Transverse colon (tissue), 4 donors: ENCODE measurements at regions not wholly inside any gene's neighbourhood (a gene's known extent, or its start where the extent isn't known, plus 50 kb on each side); places are given as distances from the start of the nearest gene placed in this dataset.

Experiments
- DNase-seq: peaks from one replicate; pipeline ENCODE4 v3.0.0-alpha.2; 2019
- H3K27ac ChIP-seq, 4 donors: fragments of 200-600 bp; sonication (generic); 2 replicates each; pipeline ENCODE4 v1.5.1; 2016 to 2018; ENCODE audit warnings: inconsistent platforms in 4 of 4
- H3K27me3 ChIP-seq: fragments of 200-600 bp; sonication (generic); 2 replicates; pipeline ENCODE4 v1.5.1; 2017; ENCODE audit warnings: inconsistent platforms
- H3K36me3 ChIP-seq, 4 donors: fragments of 200-600 bp; sonication (generic); 2 replicates each; pipeline ENCODE4 v1.5.1; 2017 to 2019; ENCODE audit warnings: inconsistent platforms in 4 of 4
- H3K4me1 ChIP-seq, 4 donors: fragments of 200-600 bp; sonication (generic); 2 replicates each; pipeline ENCODE4 v1.5.1; 2017 to 2020; ENCODE audit warnings: inconsistent platforms in 4 of 4
- H3K4me3 ChIP-seq, 4 donors: fragments of 200-600 bp; sonication (generic); 1 replicate in 1 of 4; 2 replicates in 3 of 4; pipeline versions ENCODE4 v1.5.1 to v1.6.1; 2017 to 2019; ENCODE audit warnings: inconsistent platforms in 4 of 4
- H3K9me3 ChIP-seq, 2 donors: fragments of 200-600 bp; sonication (generic); 2 replicates each; pipeline ENCODE4 v1.5.1; 2017 to 2019; ENCODE audit warnings: inconsistent platforms in 2 of 2
- EP300 ChIP-seq: sonication (generic); formaldehyde crosslinking; IDR thresholded peaks from one replicate; pipeline ENCODE4 v1.6.1; 2017; ENCODE audit warnings: antibody characterized with exemption, low read depth
- POLR2A ChIP-seq: fragments of 450-650 bp; IDR thresholded peaks from one replicate; pipeline ENCODE4 v1.6.1; 2016; ENCODE audit warnings: antibody characterized with exemption, mild to moderate bottlenecking, moderate library complexity
- POLR2AphosphoS5 ChIP-seq, 3 donors: sonication (generic); formaldehyde crosslinking; IDR thresholded peaks; one replicate each; pipeline ENCODE4 v1.6.1; 2016; ENCODE audit warnings: antibody characterized with exemption in 3 of 3
- WGBS, 2 donors: methylation state at CpG; one replicate each; pipeline ENCODE4 v1.1.5; 2018; ENCODE audit warnings: low coverage in 1 of 2; 5-methylcytosine and 5-hydroxymethylcytosine counted together
- in situ Hi-C, 4 donors: fragments of 200-750 bp; cut with MboI; loops; one replicate each; pipeline versions ENCODE4 v1.15.0 to v1.15.1; 2017; ENCODE audit warnings: low sequenced_read_pairs in 3 of 4, low pct_ligation_motif_present in 1 of 4, low pct_unique_long_range_greater_than_20kb in 1 of 4
- intact Hi-C: fragments of 100-400 bp; cut with DNase I; formaldehyde crosslinking; loops from one replicate; pipeline ENCODE4 v1.15.1; 2023; ENCODE audit warnings: low total_unique reads
- TF ChIP-seq, protein P1 (sequence below), 5 experiments: fragments of 200-600 bp in 3 of 5; fragments of 450-650 bp in 2 of 5; sonication (generic) in 3 of 5; IDR thresholded peaks; 1 replicate in 2 of 5; 2 replicates in 3 of 5; pipeline ENCODE4 v1.5.1; 2016 to 2017; ENCODE audit warnings: antibody characterized with exemption in 5 of 5, inconsistent platforms in 3 of 5, mild to moderate bottlenecking in 2 of 5, moderate library complexity in 1 of 5

DNA sequence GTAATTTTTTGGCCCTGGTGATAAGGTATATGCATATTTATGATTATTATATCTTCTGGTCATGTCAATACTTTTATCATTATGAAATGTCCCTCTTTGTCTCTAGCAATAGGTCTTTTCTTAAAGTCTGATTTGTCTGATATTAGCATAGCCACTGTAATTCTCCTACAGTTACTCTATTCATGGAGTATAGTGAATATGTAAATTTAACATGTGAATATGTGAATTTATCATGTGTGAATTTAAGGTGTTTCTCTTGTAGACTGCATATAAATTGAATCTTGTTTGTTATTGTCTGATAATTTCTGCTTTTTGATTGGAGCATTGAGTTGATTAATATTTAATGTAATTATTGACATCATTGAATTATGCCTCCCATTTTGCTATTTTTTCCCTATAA, 259.4 kb downstream of the HRH4 start:
- H3K4me3 ChIP-seq, result no peak overlapping the region
- TF ChIP-seq POLR2A, result no peak
- TF ChIP-seq POLR2AphosphoS5 (IDR thresholded peaks at IDR 0.05), result no peak
- TF ChIP-seq EP300, result no peak
- TF ChIP-seq, protein P1, sequence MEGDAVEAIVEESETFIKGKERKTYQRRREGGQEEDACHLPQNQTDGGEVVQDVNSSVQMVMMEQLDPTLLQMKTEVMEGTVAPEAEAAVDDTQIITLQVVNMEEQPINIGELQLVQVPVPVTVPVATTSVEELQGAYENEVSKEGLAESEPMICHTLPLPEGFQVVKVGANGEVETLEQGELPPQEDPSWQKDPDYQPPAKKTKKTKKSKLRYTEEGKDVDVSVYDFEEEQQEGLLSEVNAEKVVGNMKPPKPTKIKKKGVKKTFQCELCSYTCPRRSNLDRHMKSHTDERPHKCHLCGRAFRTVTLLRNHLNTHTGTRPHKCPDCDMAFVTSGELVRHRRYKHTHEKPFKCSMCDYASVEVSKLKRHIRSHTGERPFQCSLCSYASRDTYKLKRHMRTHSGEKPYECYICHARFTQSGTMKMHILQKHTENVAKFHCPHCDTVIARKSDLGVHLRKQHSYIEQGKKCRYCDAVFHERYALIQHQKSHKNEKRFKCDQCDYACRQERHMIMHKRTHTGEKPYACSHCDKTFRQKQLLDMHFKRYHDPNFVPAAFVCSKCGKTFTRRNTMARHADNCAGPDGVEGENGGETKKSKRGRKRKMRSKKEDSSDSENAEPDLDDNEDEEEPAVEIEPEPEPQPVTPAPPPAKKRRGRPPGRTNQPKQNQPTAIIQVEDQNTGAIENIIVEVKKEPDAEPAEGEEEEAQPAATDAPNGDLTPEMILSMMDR (IDR thresholded peaks at IDR 0.05), result no peak
- H3K27me3 ChIP-seq, result peaks cover 26% of the 10 kb centered on the region
- no peak for DNase-seq
- intact Hi-C loops (loop anchor here (10.0 kb wide), 1 partner anchor 365 kb away; no protein-coding TSS in a partner anchor), in situ Hi-C loops (loop anchor here in 2 of 4 donors (10.0 kb wide), 2 partner anchors 115 to 235 kb away; no protein-coding TSS in a partner anchor)
- H3K36me3 ChIP-seq, result no peaks in the 10 kb centered on the region
- H3K27ac ChIP-seq, result no peak overlapping the region
- H3K4me1 ChIP-seq, result no peaks in the 10 kb centered on the region
- no peaks in the 10 kb centered on the region for H3K9me3 ChIP-seq

- intact Hi-C loops, result loop anchor here (10.0 kb wide), 1 partner anchor 367 kb away; no protein-coding TSS in a partner anchor
- H3K27me3 ChIP-seq, result peaks cover 26% of the 10 kb centered on the region
- TF ChIP-seq POLR2A (no peak), EP300 (no peak), POLR2AphosphoS5 (IDR thresholded peaks at IDR 0.05) (no peak)
- TF ChIP-seq, protein P1 (IDR thresholded peaks at IDR 0.05), result no peak
- DNase-seq, result no peak
- no peak overlapping the region for H3K27ac ChIP-seq
- no peaks in the 10 kb centered on the region for H3K36me3 ChIP-seq
- in situ Hi-C loops, result loop anchor here in 2 of 4 donors (10.0 kb wide), 2 partner anchors 117 to 237 kb away; no protein-coding TSS in a partner anchor
- peaks cover 0 to under 1% (median 0%) of the 10 kb centered on the region in 4 donors for H3K4me1 ChIP-seq
- WGBS, 2 donors, result 79 to 88% methylated on average over 2 of the region's 2 CpGs
- no peaks in the 10 kb centered on the region for H3K9me3 ChIP-seq
- H3K4me3 ChIP-seq, result no peak overlapping the region
Observed at GRCh38 chr18:24721388-24721787, 261.0 kb downstream of the HRH4 start.

DNA sequence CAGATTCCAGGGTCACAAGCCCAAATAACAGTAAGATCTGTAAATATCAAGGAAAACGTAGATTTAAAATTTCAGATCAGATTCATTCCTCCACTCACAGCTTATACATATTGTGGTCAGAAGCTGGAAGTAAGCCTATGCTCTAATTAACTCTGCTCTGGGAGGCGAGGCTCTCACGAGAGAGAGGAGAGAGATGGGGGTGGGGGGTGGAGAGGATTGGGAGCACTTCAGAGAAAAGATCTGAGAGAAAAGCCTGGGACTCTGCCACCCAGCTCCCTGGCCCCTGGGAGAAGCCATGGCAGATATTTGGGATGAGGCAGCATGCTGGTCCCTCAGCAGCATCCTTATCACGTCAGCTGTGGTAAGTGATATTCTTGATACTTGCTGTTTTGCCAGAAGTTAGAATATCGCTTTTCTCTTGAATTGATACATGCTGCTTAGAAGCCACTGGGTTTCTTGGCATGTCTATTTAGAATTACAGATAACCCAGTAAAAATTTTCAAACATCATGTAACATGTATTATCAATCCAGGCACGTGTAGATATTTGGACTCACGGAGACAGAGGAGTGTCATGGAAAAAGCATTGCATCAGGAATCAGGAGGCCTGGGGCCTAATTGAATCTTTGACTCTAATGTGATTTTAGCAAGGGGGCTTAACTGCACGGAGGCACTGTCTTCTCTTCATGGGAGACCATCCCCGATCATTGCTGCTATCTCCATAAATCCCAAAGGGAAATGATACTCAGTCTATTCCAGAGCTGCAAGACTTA, 265.4 kb downstream of the HRH4 start:
- Histone ChIP-seq H3K4me3 (no peak overlapping the region), H3K4me1 (peaks cover 0 to 7% (median 3%) of the 10 kb centered on the region in 4 donors), H3K36me3 (no peaks in the 10 kb centered on the region), H3K27ac (no peak overlapping the region), H3K27me3 (peaks cover 19% of the 10 kb centered on the region), H3K9me3 (no peaks in the 10 kb centered on the region)
- DNase-seq, result no peak
- TF ChIP-seq POLR2A, result no peak
- TF ChIP-seq, protein P1 (IDR thresholded peaks at IDR 0.05), result no peak
- no peak for TF ChIP-seq EP300
- no peak for TF ChIP-seq POLR2AphosphoS5 (IDR thresholded peaks at IDR 0.05)
- in situ Hi-C loops, result loop anchor here in 2 of 4 donors (10.0 to 25.0 kb wide), 3 partner anchors 121 to 364 kb away; no protein-coding TSS in a partner anchor
- intact Hi-C loops, result loop anchor here (5.0 to 10.0 kb wide), 2 partner anchors 124 to 371 kb away; no protein-coding TSS in a partner anchor
- WGBS, 2 donors, result 80 to 81% methylated on average over 8 to 9 of the region's 9 CpGs

- 33 to 42% methylated on average over 12 to 18 of the region's 18 CpGs for WGBS, 2 donors
- no peak for TF ChIP-seq POLR2A
- TF ChIP-seq EP300, result no peak
- no peak for TF ChIP-seq POLR2AphosphoS5 (IDR thresholded peaks at IDR 0.05)
- TF ChIP-seq, protein P1 (IDR thresholded peaks at IDR 0.05), result peak; percentile 71 to 82 (median 79)
- H3K9me3 ChIP-seq, result no peaks in the 10 kb centered on the region
- peak overlapping the region in 1 of 4 donors; percentile 43 for H3K27ac ChIP-seq
- peaks cover 0 to 17% (median 6%) of the 10 kb centered on the region in 4 donors for H3K4me1 ChIP-seq
- H3K36me3 ChIP-seq, result no peaks in the 10 kb centered on the region
- intact Hi-C loops (loop anchor here (5.0 to 10.0 kb wide), 2 partner anchors 125 to 372 kb away; no protein-coding TSS in a partner anchor), in situ Hi-C loops (loop anchor here in 2 of 4 donors (10.0 to 25.0 kb wide), 3 partner anchors 122 to 365 kb away; no protein-coding TSS in a partner anchor)
- H3K27me3 ChIP-seq, result peaks cover 19% of the 10 kb centered on the region
- peak overlapping the region in 2 of 4 donors; percentile 25 to 27 for H3K4me3 ChIP-seq
- peak; percentile 78 for DNase-seq
Observed at GRCh38 chr18:24726727-24727492, 266.5 kb downstream of the HRH4 start.
